ENCODE measurements at regions not wholly inside any gene's neighbourhood (a gene's known extent, or its start where the extent isn't known, plus 50 kb on each side); places are given as distances from the start of the nearest gene placed in this dataset.
"Not testable (repeated sequence)": the region's sequence is repeated elsewhere in the genome, so short reads cannot be mapped to it uniquely, and the experiment has no call there.

- Mint-ChIP-seq H3K27ac (no peak overlapping the region), H3K27me3 (no peaks in the 10 kb centered on the region), H3K4me3 (ENCODE audit: low read depth) (no peak overlapping the region), H3K4me1 (ENCODE audit: low read depth) (no peaks in the 10 kb centered on the region), H3K9me3 (ENCODE audit: low read depth) (no peaks in the 10 kb centered on the region), H3K36me3 (ENCODE audit: insufficient read depth) (no peaks in the 10 kb centered on the region)
- DNase-seq (ENCODE audit: low spot score, unreplicated experiment) = no peak
- no peak for TF ChIP-seq CTCF (IDR thresholded peaks at IDR 0.05; ENCODE audit: unreplicated experiment)
These were observed 1175.2 kb downstream of the NXPH1 start for GRCh38 chr7:9608560-9608959.

GRCh38 chr7:9620899-9621298, 1187.5 kb downstream of the NXPH1 start:
- H3K36me3 Mint-ChIP-seq (ENCODE audit: insufficient read depth); H3K4me1 Mint-ChIP-seq (ENCODE audit: low read depth); H3K9me3 Mint-ChIP-seq (ENCODE audit: low read depth); H3K27me3 Mint-ChIP-seq; DNase-seq (ENCODE audit: low spot score, unreplicated experiment); H3K27ac Mint-ChIP-seq: not testable (repeated sequence)
- peak overlapping the region; percentile 48 for H3K4me3 Mint-ChIP-seq (ENCODE audit: low read depth)

GRCh38 chr7:9621306-9621902, 1188.0 kb downstream of the NXPH1 start:
- H3K27me3 Mint-ChIP-seq; H3K4me1 Mint-ChIP-seq (ENCODE audit: low read depth); DNase-seq (ENCODE audit: low spot score, unreplicated experiment); H3K36me3 Mint-ChIP-seq (ENCODE audit: insufficient read depth); H3K27ac Mint-ChIP-seq; H3K9me3 Mint-ChIP-seq (ENCODE audit: low read depth): not testable (repeated sequence)
- H3K4me3 Mint-ChIP-seq (ENCODE audit: low read depth) = peak overlapping the region; percentile 64

GRCh38 chr7:9621927-9622326, 1188.5 kb downstream of the NXPH1 start:
- Mint-ChIP-seq H3K4me3 (ENCODE audit: low read depth) (peak overlapping the region; percentile 64), H3K36me3 (ENCODE audit: insufficient read depth) (no peaks in the 10 kb centered on the region), H3K9me3 (ENCODE audit: low read depth) (peaks cover 5% of the 10 kb centered on the region), H3K27me3 (no peaks in the 10 kb centered on the region), H3K4me1 (ENCODE audit: low read depth) (no peaks in the 10 kb centered on the region), H3K27ac (no peak overlapping the region)
- DNase-seq (ENCODE audit: low spot score, unreplicated experiment) = no peak
- TF ChIP-seq CTCF (IDR thresholded peaks at IDR 0.05; ENCODE audit: unreplicated experiment) = no peak

GRCh38 chr7:9625953-9626352, 1192.5 kb downstream of the NXPH1 start:
- H3K36me3 Mint-ChIP-seq (ENCODE audit: insufficient read depth) = no peaks in the 10 kb centered on the region
- no peaks in the 10 kb centered on the region for H3K4me1 Mint-ChIP-seq (ENCODE audit: low read depth)
- DNase-seq (ENCODE audit: low spot score, unreplicated experiment) = no peak
- H3K9me3 Mint-ChIP-seq (ENCODE audit: low read depth) = no peaks in the 10 kb centered on the region
- TF ChIP-seq CTCF (IDR thresholded peaks at IDR 0.05; ENCODE audit: unreplicated experiment) = no peak
- no peak overlapping the region for H3K4me3 Mint-ChIP-seq (ENCODE audit: low read depth)
- H3K27me3 Mint-ChIP-seq = no peaks in the 10 kb centered on the region
- H3K27ac Mint-ChIP-seq = no peak overlapping the region

- no peak overlapping the region for H3K4me3 Mint-ChIP-seq (ENCODE audit: low read depth)
- H3K4me1 Mint-ChIP-seq (ENCODE audit: low read depth) = peaks cover 8% of the 10 kb centered on the region
- H3K9me3 Mint-ChIP-seq (ENCODE audit: low read depth) = no peaks in the 10 kb centered on the region
- H3K36me3 Mint-ChIP-seq (ENCODE audit: insufficient read depth) = no peaks in the 10 kb centered on the region
- TF ChIP-seq CTCF (IDR thresholded peaks at IDR 0.05; ENCODE audit: unreplicated experiment) = no peak
- no peak for DNase-seq (ENCODE audit: low spot score, unreplicated experiment)
- no peaks in the 10 kb centered on the region for H3K27me3 Mint-ChIP-seq
- H3K27ac Mint-ChIP-seq = no peak overlapping the region
These were observed 1212.3 kb downstream of the NXPH1 start for GRCh38 chr7:9645756-9646155.
